ENCODE measurements at regions not wholly inside any gene's neighbourhood (a gene's known extent, or its start where the extent isn't known, plus 50 kb on each side); places are given as distances from the start of the nearest gene placed in this dataset.

DNA sequence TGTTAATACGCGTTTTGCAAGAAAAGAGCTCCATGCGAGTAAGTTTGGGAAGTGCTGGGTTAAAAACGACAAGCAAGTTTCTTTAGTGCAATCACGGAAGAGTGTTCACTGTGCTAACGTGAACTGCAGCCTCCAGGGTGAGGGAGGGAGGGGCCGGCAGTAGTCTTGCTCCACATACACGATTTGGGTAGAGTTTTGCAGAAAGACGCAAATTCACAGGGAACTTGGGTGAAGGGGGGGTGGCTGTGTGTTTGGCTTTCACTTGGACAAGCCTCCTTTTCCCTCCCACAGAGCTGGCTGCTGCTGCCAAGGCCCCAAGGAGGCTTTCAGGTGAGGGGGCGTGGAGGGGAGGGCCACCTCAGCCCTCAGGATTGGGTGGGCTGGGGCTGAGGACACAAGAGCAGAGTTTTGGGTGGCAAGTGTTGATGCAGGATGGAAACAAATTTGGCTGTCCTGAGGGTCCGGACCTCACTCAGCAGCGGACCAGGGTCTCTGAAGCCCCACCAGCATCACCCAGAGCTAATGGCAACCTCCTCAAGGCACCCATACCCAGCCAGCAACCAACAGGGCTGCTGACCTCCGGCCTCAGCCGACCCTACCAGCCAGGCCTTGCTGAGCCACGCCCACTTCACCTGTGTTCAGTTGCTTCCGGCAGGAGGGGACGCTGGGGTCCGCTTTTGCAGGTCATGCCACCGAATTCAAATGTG, 204.5 kb downstream of the ERMARD start:
- DNase-seq (ENCODE audit: low spot score): no peak

DNA sequence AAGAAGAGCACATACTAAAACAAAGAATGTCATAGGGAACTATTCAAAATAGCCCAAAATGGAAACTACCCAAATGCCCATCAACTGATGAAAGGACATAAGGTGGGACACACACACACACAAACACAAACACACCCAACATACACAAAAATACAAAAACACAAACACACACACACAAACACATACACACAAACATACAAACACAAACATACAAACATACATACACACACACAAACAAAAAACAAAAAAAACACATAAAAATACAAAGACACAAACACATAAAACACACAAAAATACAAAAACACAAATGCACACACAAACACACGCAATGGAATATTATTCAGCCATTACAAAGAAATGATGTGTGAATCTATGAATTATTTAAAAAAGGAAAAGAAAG, 203.6 kb downstream of the ERMARD start:
- no peak for DNase-seq (ENCODE audit: low spot score)

DNA sequence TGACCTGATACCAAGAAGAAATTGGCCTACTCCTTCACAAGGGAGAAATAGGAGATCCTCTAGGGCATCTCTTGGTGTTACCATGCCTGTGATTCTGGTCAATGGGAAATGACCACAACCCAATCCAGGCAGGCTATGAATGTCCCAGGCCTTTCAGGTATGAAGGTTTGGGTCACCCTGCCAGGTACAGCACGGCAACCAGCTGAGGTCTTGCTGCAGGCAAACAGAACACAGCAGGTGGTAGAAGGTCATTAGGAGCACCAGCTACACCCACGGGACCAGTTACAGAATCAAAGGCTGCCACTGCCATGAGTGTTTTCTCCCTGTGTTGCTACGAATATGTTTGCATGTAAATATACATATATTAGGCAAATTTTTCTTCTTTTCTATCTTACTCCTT, 202.3 kb downstream of the ERMARD start:
- no peak for DNase-seq (ENCODE audit: low spot score)

DNA sequence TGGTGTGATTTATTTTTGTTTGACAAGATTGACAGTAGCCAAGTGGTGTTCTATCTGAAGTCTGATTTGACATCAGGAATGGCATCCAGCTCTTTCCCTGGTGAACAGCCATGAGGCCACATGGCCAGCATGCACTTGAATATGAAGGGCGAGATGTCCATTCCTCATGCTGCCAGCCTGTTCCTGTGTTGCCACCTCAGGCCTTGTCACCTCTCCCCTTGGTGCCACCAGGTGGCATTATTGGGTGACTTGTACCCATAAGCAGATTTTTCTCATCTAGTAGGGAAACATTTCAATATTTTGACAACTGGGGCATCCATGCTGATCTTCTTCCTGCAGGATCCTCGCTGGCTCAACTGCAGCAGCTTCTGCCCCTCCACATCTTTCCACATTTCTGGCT, 199.1 kb downstream of the ERMARD start:
- no peak for DNase-seq (ENCODE audit: low spot score)

DNA sequence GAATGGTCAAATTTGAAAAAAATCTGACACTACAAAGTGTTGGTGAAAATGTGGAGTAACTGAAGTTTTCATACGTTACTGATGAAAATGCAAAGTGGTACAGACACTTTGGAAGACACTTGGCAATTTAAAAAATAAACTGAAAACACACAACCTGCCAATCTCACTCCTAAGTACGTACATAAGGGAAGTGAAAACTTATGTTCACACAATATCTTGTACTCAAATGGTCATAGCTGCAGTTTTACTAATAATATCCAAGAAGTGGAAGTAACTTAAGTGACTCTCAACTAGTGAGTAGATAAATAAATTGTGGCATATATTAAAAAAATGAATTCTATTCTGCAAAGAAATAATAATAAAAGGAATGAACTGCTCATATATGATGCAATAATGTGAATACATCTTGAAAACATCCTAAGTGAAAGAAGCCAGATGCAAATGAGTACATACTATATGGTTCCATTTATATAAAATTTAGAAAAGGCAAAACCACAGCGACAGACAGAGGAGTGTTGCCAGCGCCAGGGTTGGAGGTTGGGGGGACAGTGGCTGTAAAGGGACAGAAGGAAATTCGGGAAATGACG, 198.2 kb downstream of the ERMARD start:
- DNase-seq (ENCODE audit: low spot score): no peak

DNA sequence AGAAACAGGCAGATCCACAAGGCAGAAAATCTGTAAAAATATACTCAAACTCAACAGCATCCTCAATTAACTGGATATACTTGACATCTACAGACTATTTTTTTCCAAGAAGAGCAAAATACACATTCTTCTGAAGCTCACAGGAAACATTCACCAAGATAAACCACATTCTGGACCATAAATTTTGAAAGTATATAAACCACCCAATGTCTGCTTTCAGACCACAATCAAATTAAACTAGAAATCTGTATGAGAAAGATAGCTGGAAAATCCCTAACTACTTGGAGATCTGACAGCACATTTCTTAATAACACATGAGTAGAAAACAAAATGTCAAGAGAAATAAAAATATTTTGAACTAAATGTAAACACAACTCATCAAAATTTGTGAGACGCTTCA, 195.5 kb downstream of the ERMARD start:
- no peak for DNase-seq (ENCODE audit: low spot score)

DNA sequence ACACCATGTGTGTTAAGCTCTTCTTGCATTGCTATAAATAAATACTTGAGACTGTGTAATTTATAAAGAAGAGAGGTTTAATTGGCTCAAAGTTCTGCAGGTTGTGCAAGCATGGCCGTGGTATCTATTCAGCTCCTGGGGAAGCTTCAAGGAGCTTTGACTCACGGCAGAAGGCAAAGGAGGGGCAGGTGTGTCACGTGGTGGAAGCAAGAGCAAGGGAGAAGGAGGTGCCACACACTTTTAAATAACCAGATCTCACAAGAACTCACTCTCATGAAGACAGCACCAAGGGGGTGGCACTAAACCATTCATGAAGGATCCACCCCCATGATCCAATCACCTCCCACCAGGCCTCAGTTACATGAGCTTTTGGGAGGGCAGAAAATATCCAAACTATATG, 193.7 kb downstream of the ERMARD start:
- DNase-seq (ENCODE audit: low spot score): no peak

DNA sequence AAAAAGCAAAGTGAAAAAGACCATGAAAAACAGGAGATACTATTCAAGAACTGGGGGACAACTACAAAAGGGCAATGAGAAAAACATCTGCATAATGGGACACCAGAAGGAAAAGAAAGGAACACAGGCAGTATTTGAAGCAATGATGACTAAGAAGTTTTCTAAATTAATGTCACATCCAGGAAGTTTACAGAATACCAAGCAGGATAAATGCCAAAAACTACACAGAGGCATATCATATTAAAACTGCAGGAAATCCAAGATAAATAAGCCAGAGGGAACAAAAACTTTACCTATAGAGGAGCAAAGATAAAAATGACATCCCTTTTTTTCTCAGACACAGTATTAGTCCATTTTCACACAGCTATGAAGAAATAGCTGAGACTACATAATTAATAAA, 193.0 kb downstream of the ERMARD start:
- no peak for DNase-seq (ENCODE audit: low spot score)

DNA sequence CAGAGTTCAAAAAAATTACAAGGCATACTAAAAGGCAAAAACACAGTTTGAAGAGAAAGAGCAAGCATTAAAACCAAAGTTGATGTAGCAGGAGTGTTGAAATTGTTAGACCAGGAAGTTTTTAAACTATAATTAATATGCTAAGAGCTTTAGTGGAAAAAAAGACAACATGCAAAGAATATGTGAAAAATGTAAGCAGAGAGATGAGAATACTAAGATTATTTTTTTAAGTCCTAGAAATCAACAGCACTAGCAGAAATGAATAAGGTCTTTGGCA, 192.6 kb downstream of the ERMARD start:
- no peak for DNase-seq (ENCODE audit: low spot score)

DNA sequence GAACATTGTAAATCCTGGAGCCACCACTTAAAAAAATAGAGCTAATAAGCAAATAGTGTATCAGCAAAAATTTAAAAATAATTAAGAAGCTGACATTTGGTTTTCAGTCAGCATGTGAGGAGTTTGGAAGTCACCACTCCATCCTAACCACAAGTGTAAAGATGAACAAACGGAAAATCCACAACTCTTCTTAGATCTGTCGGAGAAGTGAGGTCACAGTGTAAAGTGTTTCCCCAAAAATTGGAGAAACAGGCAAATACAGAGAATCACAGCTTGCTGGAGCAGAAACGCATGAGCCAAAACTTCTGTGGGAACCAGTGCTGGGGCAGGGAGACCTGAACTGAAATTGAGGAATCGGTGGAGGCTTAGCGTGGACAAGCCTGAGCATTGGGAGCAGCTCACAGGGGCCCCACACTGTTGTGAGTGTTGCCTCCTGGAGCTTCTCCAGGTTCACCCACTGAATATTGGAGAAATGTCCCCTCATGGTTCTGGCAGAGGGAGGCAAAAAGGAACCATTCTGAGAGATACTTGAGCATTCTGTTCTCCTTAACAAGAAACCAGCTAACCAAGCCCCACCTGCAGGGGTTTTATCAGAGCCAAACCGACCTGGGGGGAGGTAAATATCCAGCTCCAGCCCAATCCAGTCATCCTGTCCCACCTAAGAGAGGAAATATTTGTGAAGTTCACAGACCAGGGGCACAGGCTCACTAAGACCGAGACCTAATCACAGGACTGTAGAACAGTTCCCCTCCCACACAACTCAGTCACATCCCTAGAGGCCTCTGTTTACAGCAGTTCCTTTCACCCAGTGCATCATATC, 192.0 kb downstream of the ERMARD start:
- DNase-seq (ENCODE audit: low spot score): no peak

DNA sequence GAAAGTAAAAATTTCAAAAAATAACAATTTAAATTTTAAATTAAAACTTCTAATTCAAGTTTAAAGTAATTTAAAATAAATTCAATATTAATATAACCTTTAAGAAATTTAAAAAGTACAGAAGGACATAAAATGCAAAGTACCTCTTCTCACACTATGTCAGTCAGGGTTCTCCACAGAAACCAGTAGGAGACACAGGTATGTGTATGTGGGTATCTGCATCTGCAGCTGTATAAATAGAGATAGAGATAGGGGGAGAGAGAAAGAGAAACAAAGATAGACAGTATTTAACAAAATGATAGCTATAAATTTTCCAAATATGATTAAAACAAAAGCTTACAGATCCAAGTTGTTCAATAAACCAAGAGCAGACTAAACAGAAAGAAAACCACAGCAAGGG, 190.8 kb downstream of the ERMARD start:
- no peak for DNase-seq (ENCODE audit: low spot score)

DNA sequence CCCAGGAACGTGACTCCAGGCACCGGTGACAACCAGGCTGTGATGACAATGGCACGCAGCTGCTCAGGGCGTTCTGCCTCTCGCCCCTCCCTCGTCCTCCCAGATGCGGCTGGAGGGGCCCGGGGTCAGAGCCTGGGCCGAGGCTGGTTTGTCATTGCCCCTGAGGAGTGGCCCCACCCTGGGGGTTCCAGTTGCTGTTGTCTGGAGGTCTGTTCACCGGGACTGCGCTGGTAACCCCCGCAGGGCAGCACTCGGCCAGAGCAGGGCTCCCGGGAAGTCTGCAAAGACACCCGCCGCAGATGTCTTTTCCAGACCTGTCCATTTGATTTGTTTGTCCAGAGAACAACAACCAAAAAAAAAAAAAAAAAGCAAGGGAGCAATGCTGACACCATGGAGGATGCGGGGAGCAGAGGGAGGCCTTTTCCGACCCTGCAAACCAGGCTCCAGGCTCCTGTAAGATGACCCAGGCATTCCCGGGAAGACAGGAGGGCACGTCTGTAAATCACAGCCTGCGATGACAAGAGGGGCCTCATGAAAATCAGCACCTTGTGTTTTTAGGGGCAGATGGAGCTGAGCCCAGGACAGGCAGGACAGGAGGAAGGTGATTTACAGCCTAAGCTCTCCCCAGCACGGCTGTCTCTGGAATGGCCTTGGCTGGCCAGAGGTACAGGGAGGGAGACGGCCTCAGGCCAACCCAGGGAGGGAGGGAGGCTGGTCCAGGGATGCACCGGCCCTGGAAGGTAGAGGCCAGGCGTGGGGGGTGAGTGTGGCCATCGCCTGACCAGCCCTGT, 189.3 kb downstream of the ERMARD start:
- peak; percentile 76 for DNase-seq (ENCODE audit: low spot score)

DNA sequence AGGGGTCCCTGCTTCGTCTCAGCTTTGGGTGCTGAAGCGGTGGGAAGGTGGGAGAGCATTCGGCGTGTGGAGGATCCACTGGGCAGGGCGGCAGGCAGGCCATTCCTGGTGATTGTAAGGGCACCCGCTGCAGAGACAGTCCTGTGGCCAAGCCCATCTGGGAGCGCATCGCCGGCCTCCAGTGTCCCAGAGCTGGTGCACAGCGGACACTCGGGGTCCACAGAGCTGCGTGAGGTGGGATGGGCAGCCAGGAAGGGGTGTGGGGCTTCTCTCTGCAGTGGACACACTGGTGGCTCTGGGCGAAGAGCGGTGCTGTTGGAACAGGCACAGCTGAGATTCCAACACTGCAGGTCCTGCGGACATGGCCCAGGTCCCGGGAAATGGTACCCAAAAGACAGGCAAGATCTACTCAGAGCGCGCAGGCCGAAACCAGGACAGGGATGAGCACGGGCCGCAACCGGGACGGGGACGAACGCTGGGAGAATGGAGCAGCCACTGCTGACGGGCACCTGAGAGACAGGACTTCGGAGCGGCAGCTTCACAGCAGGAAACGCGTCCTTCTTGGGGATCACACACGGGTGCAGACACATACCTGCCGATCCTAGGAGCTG, 188.2 kb downstream of the ERMARD start:
- no peak for DNase-seq (ENCODE audit: low spot score)

DNA sequence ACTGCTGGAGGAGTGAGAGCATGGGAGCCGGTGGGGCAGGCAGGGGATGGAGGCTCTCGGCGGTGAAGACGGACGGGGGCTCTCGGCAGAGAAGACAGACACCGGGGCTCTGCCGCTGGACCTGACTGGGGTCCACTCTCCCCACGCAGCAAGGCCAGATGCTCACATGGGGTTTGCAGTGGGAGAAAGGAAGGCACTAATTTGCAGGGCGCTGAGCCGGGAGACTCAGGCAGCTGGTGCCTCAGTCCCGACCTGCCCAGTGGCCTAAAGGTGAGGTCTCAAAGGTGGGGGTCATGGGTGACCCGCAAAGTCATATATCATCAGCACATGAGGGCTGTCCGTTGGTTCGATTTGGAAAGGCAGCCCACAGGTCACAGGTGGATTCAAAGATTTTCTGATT, 187.3 kb downstream of the ERMARD start:
- no peak for DNase-seq (ENCODE audit: low spot score)

DNA sequence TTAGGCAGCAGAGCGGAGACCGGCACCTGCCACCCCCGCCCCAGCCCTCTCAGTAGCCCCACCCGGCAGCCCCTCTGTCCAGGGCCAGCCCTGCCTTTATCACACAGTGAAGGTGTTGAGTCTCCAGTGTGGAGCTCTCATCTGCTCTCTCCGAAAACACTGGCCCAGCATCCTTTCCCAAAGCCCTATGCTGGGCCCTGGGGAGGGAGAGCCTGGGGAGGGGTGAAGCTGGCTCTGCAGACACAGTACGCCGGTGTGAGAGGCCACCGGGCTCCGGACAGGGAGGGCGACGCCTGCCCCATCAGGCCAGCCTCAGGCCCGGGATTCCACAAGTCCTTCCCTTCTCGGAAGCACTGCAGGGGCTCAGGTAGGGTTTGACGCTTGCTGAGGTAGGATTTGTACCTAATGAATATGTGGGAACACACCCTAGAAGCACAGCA, 186.9 kb downstream of the ERMARD start:
- DNase-seq (ENCODE audit: low spot score): no peak

DNA sequence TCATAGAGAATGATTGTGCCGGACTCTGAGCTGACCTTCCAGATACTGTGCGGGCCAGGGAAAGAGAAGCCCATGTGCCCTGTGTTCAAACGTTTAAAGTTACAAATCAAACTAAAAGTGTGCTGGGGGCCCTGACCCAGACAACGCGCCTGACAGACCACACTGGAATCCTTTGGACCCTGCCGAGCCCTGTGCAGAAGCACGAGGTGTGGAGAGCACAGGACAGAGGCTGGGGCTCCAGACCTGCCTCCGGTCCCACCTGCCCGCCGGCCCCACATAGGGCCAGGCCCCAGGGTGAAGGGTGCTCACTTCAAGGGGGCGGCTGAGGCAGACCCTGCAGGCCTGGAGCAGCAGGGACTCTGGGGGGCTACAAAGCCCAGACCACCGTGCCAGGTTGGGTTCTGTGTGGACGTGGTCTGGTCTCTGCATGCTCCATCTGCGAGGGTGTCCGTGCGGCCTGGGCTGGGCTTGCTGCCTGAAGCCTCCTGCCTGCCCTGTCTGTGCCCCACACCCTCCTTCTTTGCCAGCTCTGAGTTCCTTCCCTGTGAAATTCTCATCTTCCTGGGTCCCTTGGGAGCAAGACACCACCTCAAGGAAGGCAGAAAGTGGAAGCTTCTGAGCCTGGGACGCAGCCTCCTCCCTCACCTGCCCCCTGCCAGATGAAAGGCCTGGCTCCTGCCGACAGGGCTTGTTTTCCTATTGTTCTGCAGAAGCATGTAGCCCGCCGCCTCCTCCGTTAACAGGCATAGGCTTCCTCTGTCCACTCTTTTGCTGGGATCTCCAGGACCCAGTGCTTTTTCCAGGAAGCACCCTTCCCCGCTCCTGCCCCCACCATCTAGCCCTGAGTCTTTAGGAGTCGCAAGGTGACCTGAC, 186.2 kb downstream of the ERMARD start:
- DNase-seq (ENCODE audit: low spot score): no peak

DNA sequence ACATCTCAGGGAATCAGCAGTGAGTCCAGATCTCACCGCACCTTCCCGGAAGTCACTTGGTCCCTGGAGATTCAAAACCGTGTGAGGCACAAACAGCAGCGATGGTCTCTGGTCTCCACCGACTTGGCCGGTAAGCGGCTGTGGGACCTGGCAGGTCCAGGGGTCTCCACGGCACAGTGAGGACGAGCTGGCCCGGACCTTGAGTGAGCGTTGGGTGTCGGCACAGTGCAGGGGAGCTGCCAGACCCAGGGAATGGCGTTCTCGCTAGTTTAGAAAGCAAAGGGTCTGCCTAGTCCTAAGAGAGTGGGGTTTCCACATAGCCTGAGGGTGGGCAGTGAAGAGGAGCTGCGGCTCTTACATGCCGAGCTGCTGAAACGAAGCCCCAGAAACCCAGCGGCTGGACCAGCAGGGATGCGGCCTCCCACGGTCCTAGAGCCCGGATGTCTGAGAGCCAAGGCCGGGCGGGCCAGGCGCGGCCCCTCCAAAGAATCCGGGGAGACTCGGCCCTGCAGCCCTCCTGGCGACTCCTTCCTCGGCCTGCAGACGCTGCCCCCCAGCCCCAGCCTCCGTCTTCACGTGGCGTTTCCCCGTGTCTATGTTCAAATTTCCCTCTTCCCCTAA, 185.0 kb downstream of the ERMARD start:
- DNase-seq (ENCODE audit: low spot score): no peak

DNA sequence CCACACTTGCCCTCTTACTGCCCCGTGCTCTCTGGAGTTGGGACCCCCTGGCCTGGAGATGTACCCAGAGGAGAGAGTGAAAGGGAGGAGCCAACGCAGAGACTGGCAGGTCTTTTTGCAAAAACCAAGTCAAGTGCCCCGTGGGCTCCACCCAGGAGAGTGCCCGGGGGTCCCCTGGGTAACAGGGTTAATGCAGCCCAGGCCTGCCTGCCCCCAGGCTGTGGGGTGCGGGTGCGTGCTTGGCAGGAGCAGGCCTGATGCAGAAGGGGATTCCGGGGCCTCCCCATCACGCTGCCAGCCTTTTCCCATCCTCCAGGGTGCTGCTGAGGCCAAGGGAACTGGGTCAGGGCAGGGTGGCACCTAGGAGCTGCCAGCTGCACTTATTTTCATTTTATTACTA, 184.4 kb downstream of the ERMARD start:
- no peak for DNase-seq (ENCODE audit: low spot score)

DNA sequence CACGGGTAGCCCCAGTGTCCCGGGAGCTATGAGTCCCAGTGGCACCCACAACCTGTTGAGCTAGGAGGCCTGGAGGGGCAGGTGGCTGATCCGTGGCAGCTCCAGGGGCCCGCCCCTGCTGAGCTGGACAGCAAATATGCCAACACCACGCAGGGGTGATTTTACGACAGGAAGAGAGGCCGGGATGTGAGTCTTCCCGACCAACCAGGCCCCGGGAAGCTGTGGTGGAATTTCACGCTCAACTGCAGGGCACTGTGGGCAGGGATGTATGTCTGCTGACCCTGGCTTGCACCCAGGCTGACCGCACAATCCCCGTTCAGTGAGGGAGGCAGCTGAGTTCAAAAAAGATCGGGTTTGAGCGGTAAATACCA, 183.9 kb downstream of the ERMARD start:
- DNase-seq (ENCODE audit: low spot score): no peak

DNA sequence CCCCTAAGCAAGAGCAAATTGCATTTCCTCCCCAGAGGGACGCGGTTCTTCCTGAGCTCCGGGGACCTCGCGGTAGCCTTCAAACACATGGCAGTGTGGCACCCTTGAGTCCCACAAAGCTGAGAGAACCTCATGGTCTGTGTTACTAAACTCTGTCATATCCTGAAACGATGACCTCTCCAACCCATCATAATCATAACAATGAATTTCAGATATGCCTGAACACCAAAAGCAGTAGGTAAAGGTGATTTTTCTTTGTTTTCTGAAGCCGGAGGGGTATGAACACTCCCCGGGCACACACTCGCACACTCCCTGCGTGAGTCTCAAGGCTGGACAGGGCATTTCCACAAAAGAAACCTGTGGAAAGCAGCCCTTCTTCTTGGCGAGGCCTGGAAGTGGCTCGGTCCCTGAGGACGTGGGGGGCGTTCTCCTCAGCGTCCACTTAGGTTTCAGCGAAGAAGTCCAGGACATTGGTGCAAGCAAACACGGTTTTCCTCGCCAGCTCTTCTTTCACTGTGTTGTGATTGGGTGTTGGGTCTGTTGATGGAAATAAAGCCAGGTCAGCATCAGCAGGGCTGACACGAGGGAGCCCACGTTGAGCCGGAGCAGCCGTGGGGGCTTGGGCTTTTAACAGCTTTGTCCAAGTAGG, 183.4 kb downstream of the ERMARD start:
- DNase-seq (ENCODE audit: low spot score): no peak

All from SK-N-DZ (cell line).